HG03196 (cell line): ENCODE measurements at regions not wholly inside any gene's neighbourhood (a gene's known extent, or its start where the extent isn't known, plus 50 kb on each side); places are given as distances from the start of the nearest gene placed in this dataset.
A peak's percentile ranks its signal among the peaks of the same experiment; 100 is the strongest.
"Not testable (repeated sequence)": the region's sequence is repeated elsewhere in the genome, so short reads cannot be mapped to it uniquely, and the experiment has no call there.

Source experiments
- ATAC-seq: cut with Tn5 transposase; IDR thresholded peaks from one replicate; pipeline ENCODE4 v1.9.1; 2021; ENCODE audit not compliant: unreplicated experiment

DNA sequence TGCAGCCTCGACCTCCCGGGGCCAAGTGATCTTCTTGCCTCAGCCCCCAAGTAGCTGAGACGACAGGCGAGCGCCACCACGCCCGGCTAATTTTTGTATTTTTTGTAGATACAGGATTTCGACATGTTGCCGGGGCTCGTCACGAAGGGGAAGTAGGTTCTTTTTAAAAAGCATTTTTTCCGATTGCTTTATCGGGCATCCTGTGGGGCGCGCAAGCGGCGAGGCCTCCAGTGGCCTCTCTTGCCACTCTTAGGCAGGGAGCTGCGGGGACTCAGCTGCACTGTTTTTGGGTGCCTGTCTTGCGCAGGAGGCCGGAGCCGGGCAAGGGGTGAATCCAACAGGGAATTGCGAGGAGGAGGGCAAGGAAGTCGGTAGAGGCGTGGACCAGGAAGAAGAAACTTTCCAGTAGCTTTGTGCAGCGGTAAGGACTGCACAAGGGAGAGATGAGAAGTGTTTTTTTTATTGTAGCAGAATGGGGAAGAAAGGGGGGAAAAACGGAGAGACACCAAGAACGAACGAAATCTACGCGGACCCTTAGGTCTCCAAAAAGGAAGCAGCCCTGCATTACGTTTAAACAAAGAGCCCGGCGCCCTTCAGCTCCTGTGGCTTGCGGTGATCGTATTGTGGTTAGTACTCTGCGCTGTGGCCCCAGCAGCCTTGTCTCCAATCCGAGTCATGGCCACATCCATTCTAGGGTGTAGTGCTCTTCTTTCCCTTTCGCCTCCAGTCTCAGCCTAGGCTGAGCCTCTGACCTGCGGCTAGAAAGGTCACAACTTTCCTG, 164.8 kb downstream of the PPIAL4G start:
- peak; percentile 46 for ATAC-seq

- ATAC-seq: no peak
Observed at GRCh38 chr1:148317288-148317985, 165.4 kb upstream of the NBPF11 start.

DNA sequence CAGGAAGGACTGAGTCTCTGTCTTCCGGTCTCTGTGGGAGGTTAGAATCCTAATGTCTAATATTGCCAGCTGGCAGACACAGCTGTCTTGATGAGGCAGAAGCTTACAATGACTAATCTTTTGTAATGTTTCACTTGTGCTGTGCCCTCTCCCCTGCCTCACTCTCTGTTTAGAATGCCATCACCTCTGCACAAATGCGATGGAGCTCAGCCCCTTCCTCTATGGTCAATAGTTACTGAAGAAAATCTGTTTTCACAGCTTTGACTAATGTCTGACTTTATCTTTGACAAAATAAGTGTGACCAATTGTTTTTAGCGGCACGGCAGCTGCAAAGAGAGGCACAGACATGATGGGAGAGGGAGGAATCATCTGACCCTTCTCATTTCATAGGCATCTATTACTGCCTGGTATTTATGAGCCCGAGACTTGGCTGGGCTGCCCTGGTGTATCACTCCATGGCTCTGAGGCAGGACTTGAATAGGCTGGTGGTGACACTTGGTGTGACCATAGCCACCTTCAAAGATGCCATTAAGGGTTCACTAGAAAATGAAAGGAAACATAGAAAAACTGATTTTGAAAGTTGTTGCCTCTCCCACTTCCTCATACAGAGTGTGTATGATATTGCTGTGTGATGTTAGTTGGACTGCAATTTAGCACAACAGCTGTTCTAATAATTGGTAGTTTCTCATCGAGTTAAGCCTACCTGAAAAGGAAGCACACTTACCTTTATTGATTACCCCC, 163.2 kb upstream of the NBPF11 start:
- ATAC-seq: peak; percentile 50

DNA sequence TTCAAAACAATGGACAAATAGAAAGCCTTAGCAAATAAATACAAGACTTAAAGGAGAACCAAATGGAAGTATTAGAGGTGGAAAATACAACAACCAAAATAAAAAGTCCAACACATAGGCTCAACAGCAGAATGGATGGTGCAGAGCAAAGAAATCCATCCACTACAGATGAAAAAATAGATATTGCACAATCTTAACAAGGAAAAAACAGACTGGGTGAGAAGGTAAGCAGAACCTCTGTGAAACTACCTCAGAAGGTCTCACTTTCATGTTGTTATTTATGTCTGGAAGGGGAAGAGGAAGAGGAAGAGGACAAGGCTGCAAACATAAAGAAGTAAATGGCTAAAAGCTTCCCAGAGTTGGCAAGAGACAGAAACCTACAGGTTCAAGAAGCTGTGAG, 158.7 kb upstream of the NBPF11 start:
- no peak for ATAC-seq

- no peak for ATAC-seq
Observed at GRCh38 chr1:148309940-148310500, 157.9 kb upstream of the NBPF11 start.

GRCh38 chr1:148308832-148309458, 156.9 kb upstream of the NBPF11 start:
- no peak for ATAC-seq

GRCh38 chr1:148307583-148308185, 155.6 kb upstream of the NBPF11 start:
- no peak for ATAC-seq

- ATAC-seq: not testable (repeated sequence)
Observed at GRCh38 chr1:148304935-148305334, 152.9 kb upstream of the NBPF11 start.

- peak; percentile 76 for ATAC-seq
Observed at GRCh38 chr1:148302586-148303364, 150.7 kb upstream of the NBPF11 start.

GRCh38 chr1:148297852-148298251, 145.8 kb upstream of the NBPF11 start:
- ATAC-seq: not testable (repeated sequence)

GRCh38 chr1:148296511-148296910, 144.4 kb upstream of the NBPF11 start:
- ATAC-seq: no peak

- no peak for ATAC-seq
Observed at GRCh38 chr1:148294116-148294807, 142.2 kb upstream of the NBPF11 start.

GRCh38 chr1:148293651-148294050, 141.6 kb upstream of the NBPF11 start:
- no peak for ATAC-seq

GRCh38 chr1:148292915-148293314, 140.8 kb upstream of the NBPF11 start:
- no peak for ATAC-seq

- ATAC-seq: no peak
Observed at GRCh38 chr1:148290881-148291280, 138.8 kb upstream of the NBPF11 start.

DNA sequence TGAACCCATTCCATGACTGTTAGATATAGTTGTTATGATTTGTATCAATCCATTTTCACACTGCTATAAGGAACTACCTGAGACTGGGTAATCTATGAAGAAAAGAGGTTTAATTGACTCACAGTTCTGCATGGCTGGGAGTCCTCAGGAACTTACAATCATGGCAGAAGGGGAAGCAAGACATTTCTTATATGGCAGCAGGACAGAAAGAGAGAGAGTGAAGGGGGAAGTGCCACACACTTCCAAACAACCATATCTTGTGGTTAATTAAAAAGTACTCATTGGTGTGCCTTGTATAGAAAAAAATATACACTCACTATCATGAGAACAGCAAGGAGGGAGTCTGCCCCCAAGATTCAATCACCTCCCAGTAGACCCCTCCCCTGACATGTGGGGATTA, 137.6 kb upstream of the NBPF11 start:
- no peak for ATAC-seq

- ATAC-seq: not testable (repeated sequence)
Observed at GRCh38 chr1:148285946-148286345, 133.9 kb upstream of the NBPF11 start.

- not testable (repeated sequence) for ATAC-seq
Observed at GRCh38 chr1:148280831-148281572, 128.9 kb upstream of the NBPF11 start.
